ENCODE measurements at regions not wholly inside any gene's neighbourhood (a gene's known extent, or its start where the extent isn't known, plus 50 kb on each side); places are given as distances from the start of the nearest gene placed in this dataset.

- TF ChIP-seq EZH2 (IDR thresholded peaks at IDR 0.05) (no peak), YY1 (IDR thresholded peaks at IDR 0.05; ENCODE audit: extremely low read depth, insufficient replicate concordance, low read depth, low read length) (no peak), POLR2AphosphoS5 (IDR thresholded peaks at IDR 0.05; ENCODE audit: low read depth, low read length) (no peak), EZH2phosphoT487 (IDR thresholded peaks at IDR 0.05; ENCODE audit: borderline replicate concordance) (no peak), POLR2A (IDR thresholded peaks at IDR 0.05; ENCODE audit: borderline replicate concordance, extremely low read depth, insufficient read depth, insufficient read length) (no peak), SIN3A (IDR thresholded peaks at IDR 0.05; ENCODE audit: low read depth) (no peak), CEBPB (IDR thresholded peaks at IDR 0.05; ENCODE audit: low read depth) (no peak), ELF1 (IDR thresholded peaks at IDR 0.05; ENCODE audit: borderline replicate concordance, low read depth) (no peak), MAX (IDR thresholded peaks at IDR 0.05) (no peak), JUND (IDR thresholded peaks at IDR 0.05) (no peak), ZBTB33 (IDR thresholded peaks at IDR 0.05; ENCODE audit: extremely low read depth, insufficient replicate concordance, low read length) (no peak)
- TF ChIP-seq, protein P1, sequence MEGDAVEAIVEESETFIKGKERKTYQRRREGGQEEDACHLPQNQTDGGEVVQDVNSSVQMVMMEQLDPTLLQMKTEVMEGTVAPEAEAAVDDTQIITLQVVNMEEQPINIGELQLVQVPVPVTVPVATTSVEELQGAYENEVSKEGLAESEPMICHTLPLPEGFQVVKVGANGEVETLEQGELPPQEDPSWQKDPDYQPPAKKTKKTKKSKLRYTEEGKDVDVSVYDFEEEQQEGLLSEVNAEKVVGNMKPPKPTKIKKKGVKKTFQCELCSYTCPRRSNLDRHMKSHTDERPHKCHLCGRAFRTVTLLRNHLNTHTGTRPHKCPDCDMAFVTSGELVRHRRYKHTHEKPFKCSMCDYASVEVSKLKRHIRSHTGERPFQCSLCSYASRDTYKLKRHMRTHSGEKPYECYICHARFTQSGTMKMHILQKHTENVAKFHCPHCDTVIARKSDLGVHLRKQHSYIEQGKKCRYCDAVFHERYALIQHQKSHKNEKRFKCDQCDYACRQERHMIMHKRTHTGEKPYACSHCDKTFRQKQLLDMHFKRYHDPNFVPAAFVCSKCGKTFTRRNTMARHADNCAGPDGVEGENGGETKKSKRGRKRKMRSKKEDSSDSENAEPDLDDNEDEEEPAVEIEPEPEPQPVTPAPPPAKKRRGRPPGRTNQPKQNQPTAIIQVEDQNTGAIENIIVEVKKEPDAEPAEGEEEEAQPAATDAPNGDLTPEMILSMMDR (IDR thresholded peaks at IDR 0.05 in 2 of 3, conservative IDR thresholded peaks at IDR 0.05 in 1 of 3; ENCODE audit: borderline replicate concordance in 1 of 3, insufficient read depth in 1 of 3, low read depth in 2 of 3, low read length in 2 of 3): no peak
- TF ChIP-seq, protein P2, sequence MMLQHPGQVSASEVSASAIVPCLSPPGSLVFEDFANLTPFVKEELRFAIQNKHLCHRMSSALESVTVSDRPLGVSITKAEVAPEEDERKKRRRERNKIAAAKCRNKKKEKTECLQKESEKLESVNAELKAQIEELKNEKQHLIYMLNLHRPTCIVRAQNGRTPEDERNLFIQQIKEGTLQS (IDR thresholded peaks at IDR 0.05): no peak
- TF ChIP-seq, protein P3, sequence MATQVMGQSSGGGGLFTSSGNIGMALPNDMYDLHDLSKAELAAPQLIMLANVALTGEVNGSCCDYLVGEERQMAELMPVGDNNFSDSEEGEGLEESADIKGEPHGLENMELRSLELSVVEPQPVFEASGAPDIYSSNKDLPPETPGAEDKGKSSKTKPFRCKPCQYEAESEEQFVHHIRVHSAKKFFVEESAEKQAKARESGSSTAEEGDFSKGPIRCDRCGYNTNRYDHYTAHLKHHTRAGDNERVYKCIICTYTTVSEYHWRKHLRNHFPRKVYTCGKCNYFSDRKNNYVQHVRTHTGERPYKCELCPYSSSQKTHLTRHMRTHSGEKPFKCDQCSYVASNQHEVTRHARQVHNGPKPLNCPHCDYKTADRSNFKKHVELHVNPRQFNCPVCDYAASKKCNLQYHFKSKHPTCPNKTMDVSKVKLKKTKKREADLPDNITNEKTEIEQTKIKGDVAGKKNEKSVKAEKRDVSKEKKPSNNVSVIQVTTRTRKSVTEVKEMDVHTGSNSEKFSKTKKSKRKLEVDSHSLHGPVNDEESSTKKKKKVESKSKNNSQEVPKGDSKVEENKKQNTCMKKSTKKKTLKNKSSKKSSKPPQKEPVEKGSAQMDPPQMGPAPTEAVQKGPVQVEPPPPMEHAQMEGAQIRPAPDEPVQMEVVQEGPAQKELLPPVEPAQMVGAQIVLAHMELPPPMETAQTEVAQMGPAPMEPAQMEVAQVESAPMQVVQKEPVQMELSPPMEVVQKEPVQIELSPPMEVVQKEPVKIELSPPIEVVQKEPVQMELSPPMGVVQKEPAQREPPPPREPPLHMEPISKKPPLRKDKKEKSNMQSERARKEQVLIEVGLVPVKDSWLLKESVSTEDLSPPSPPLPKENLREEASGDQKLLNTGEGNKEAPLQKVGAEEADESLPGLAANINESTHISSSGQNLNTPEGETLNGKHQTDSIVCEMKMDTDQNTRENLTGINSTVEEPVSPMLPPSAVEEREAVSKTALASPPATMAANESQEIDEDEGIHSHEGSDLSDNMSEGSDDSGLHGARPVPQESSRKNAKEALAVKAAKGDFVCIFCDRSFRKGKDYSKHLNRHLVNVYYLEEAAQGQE (IDR thresholded peaks at IDR 0.05; ENCODE audit: low read depth): no peak
These were observed 82.2 kb downstream of the CHRNA1 start for GRCh38 chr2:174682007-174682577.
